Head of caudate nucleus (tissue), 42 donors: ENCODE measurements at regions not wholly inside any gene's neighbourhood (a gene's known extent, or its start where the extent isn't known, plus 50 kb on each side); places are given as distances from the start of the nearest gene placed in this dataset.

Experiments used
- DNase-seq, 42 donors: peaks; one replicate each; pipeline versions ENCODE4 v3.0.0 to v3.0.0-alpha.2; 2020 to 2021; ENCODE audit warnings: mixed read lengths in 7 of 42
- intact Hi-C: fragments of 100-400 bp; cut with DNase I; formaldehyde crosslinking; loops from one replicate; pipeline ENCODE4 v1.15.0; 2022

- intact Hi-C loops: no loop called here
- no peak for DNase-seq
These were observed 1094.8 kb upstream of the PIK3C3 start for GRCh38 chr18:40860189-40860588.

- intact Hi-C loops: no loop called here
- no peak for DNase-seq
These were observed 1099.4 kb upstream of the PIK3C3 start for GRCh38 chr18:40855661-40856060.

- no peak for DNase-seq
These were observed 1102.6 kb upstream of the PIK3C3 start for GRCh38 chr18:40852406-40852805.

GRCh38 chr18:40851014-40851429 is 1104.0 kb upstream of the PIK3C3 start:
- intact Hi-C loops: no loop called here
- no peak for DNase-seq

More at GRCh38 chr18:40852406-40852805, 1102.6 kb upstream of the PIK3C3 start:
- intact Hi-C loops: no loop called here

GRCh38 chr18:40849886-40850285 is 1105.1 kb upstream of the PIK3C3 start:
- intact Hi-C loops: no loop called here
- no peak for DNase-seq

- intact Hi-C loops: no loop called here
- DNase-seq: no peak
These were observed 1113.6 kb upstream of the PIK3C3 start for GRCh38 chr18:40841467-40841866.

GRCh38 chr18:40841063-40841462 is 1114.0 kb upstream of the PIK3C3 start:
- intact Hi-C loops: no loop called here
- no peak for DNase-seq

- intact Hi-C loops: no loop called here
- no peak for DNase-seq
These were observed 1122.7 kb upstream of the PIK3C3 start for GRCh38 chr18:40832362-40832761.

- no peak for DNase-seq
- intact Hi-C loops: no loop called here
These were observed 1130.7 kb upstream of the PIK3C3 start for GRCh38 chr18:40824291-40824690.

- intact Hi-C loops: no loop called here
These were observed 1133.3 kb upstream of the PIK3C3 start for GRCh38 chr18:40821596-40822243.

GRCh38 chr18:40812981-40813515 is 1142.0 kb upstream of the PIK3C3 start:
- intact Hi-C loops: no loop called here

More at GRCh38 chr18:40821596-40822243, 1133.3 kb upstream of the PIK3C3 start:
- DNase-seq: no peak

GRCh38 chr18:40810372-40810771 is 1144.7 kb upstream of the PIK3C3 start:
- intact Hi-C loops: no loop called here
- no peak for DNase-seq

More at GRCh38 chr18:40812981-40813515, 1142.0 kb upstream of the PIK3C3 start:
- DNase-seq: no peak

- intact Hi-C loops: no loop called here
- peak in 8 of 42 donors; percentile 3 to 50 (median 17) for DNase-seq
These were observed 1165.7 kb upstream of the PIK3C3 start for GRCh38 chr18:40789286-40789685.

GRCh38 chr18:40782453-40783130 is 1172.4 kb upstream of the PIK3C3 start:
- intact Hi-C loops: no loop called here
- no peak for DNase-seq

- DNase-seq: no peak
- intact Hi-C loops: no loop called here
These were observed 1185.2 kb upstream of the PIK3C3 start for GRCh38 chr18:40769786-40770185.

- intact Hi-C loops: no loop called here
- no peak for DNase-seq
These were observed 1194.8 kb upstream of the PIK3C3 start for GRCh38 chr18:40760251-40760650.

- intact Hi-C loops: no loop called here
- DNase-seq: no peak
These were observed 1200.6 kb upstream of the PIK3C3 start for GRCh38 chr18:40754477-40754876.

- no peak for DNase-seq
- intact Hi-C loops: no loop called here
These were observed 1202.7 kb upstream of the PIK3C3 start for GRCh38 chr18:40752316-40752715.

GRCh38 chr18:40751186-40751585 is 1203.8 kb upstream of the PIK3C3 start:
- no peak for DNase-seq
- intact Hi-C loops: no loop called here

- intact Hi-C loops: no loop called here
- DNase-seq: no peak
These were observed 1216.0 kb upstream of the PIK3C3 start for GRCh38 chr18:40739029-40739428.
